Hematopoietic multipotent progenitor cell treated with erythropoietin and hydrocortisone succinate and interleukin-3 and kit ligand, for 15 days (in vitro differentiated cells): ENCODE measurements at regions not wholly inside any gene's neighbourhood (a gene's known extent, or its start where the extent isn't known, plus 50 kb on each side); places are given as distances from the start of the nearest gene placed in this dataset.
A peak's percentile ranks its signal among the peaks of the same experiment; 100 is the strongest.
"Not testable (repeated sequence)": the region's sequence is repeated elsewhere in the genome, so short reads cannot be mapped to it uniquely, and the experiment has no call there.

Source experiments
- DNase-seq: peaks from one replicate; pipeline ENCODE4 v3.0.0-alpha.2; 2015; ENCODE audit warnings: low spot score

- no peak for DNase-seq
These were observed 130.8 kb downstream of the DNAJB6 start for GRCh38 chr7:157467496-157468212.

- no peak for DNase-seq
These were observed 131.7 kb downstream of the DNAJB6 start for GRCh38 chr7:157468221-157469111.

DNA sequence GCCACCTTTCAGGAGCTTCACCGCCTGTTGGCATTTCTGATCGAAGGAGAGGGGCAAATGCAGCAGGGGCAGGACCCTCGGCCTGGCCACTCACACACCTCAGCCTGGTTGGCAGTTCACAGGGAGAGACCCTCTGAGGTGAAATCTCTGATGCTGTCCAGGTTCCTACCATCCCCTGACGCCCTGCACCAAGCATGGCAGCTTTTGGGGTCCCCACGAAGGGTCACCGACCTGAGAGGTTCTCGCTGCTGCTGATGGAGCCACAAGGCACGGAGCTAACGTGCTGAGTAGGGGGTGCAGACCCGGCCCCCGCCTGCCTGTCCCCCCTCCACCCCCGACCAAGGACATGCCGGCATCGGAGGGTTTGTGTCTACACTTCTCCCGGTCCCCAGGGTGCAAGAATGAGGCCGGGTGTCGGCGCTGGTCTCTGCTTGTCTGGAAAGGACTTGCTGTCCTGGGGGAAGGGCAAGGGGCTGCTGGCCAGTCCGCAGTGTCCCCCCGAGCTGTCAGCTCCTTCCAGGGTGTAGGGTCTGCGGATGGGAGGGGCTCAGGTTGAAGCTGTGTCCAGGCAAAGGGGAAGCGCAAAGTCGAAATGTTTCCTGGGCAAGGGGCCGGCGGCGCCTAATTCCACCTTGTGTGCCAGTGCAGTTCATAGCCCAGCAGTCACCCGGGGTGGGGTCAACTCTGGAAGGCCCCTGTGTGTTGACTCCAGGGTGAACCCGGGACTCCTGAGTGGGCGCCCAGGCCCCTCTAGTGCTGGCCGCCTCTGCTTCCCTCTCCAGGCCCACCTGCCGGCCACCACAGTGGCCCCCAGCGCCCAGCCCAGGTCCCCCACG, 132.6 kb downstream of the DNAJB6 start:
- no peak for DNase-seq

DNA sequence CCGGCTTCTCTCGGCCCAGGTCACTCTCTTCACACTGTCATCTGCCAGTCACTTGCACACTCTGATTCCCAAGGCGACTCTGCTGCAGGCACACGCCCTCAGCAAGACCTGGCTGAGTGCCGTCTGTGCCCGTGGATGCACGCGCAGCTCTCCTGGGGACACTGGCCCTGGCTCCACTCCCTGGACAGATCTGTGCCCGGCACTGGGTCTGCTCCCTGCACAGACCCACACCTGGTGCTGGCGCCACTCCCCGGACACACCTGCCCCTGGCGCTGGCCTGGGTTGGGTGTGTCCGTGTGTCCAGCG, 133.2 kb downstream of the DNAJB6 start:
- DNase-seq: no peak

GRCh38 chr7:157470701-157471131, 133.9 kb downstream of the DNAJB6 start:
- no peak for DNase-seq

- DNase-seq: no peak
These were observed 134.7 kb downstream of the DNAJB6 start for GRCh38 chr7:157471259-157472125.

DNA sequence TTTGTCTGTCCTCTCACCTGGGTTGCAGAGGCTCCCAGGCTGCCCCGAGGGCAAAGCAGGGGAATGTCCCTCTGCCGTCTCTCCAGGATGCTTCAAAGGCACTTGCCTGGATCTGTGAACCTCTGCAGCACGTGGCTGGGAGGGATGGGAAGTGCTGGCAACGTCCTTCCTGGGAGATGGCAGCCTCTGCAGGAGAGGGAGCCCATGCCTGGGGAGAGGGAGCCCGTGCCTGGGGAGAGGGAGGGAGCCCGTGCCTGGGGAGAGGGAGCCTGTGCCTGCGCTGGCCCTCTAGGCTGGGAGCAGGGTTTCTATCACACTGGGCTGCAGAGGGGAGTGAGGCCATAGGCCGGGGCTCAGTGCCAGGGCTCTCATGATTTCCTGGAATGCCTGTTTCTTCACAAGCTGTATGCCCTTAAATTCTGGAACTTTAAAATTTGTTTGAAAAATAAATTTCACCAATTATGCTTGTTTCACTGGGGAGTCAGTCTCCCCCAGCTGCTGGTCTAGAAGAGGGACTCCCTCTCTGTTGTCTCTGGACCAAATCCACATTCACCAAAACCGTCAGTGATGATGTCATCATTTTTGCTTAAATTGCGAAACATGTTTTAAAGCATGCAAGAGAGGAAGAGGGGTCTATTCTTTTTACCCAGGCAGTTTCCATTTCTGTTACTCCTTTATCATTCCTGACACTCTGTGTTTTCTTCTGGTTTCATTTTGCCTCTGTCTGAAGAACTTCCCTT, 135.7 kb downstream of the DNAJB6 start:
- DNase-seq: no peak

- DNase-seq: no peak
These were observed 136.3 kb downstream of the DNAJB6 start for GRCh38 chr7:157473051-157473569.

- peak; percentile 64 for DNase-seq
These were observed 137.9 kb downstream of the DNAJB6 start for GRCh38 chr7:157474685-157475084.

GRCh38 chr7:157475095-157475494, 138.3 kb downstream of the DNAJB6 start:
- no peak for DNase-seq

DNA sequence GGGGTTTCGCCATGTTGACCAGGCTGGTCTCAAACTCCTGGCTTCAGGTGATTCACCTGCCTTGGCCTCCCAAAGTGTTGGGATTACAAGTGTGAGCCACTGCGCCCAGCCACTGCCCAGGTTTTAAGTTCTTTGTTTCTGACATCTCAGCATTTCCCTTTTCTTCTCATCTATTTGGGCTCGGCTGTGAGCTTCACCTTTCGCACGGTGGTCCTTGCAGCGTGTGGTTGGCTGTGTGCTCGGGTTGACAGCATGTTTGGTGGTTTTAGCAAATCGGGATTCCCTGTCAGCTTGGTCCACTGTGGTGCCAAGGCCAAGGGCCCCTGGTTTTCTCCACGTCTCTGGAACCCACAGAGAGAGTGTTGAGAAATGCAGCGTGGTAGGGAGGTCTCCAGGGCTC, 138.8 kb downstream of the DNAJB6 start:
- no peak for DNase-seq

DNA sequence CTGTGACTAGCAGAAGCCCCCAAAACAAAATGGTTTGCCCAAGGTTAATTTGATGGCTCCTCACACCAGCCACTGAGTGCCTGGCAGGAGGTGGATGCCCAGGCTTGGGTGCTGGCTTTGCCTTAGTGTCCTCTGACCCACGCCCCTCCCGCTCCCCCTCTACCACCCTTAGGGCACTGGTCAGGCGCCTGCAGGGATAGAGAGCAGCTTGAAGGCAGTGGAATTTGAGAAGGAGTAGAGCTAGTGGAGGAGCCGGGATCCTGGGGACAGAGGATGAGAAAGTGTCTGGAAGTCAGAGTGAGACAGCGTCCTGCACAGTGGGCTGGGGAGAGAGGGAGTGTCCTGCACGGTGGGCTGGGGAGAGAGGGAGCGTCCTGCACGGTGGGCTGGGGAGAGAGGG, 139.4 kb downstream of the DNAJB6 start:
- DNase-seq: no peak

DNA sequence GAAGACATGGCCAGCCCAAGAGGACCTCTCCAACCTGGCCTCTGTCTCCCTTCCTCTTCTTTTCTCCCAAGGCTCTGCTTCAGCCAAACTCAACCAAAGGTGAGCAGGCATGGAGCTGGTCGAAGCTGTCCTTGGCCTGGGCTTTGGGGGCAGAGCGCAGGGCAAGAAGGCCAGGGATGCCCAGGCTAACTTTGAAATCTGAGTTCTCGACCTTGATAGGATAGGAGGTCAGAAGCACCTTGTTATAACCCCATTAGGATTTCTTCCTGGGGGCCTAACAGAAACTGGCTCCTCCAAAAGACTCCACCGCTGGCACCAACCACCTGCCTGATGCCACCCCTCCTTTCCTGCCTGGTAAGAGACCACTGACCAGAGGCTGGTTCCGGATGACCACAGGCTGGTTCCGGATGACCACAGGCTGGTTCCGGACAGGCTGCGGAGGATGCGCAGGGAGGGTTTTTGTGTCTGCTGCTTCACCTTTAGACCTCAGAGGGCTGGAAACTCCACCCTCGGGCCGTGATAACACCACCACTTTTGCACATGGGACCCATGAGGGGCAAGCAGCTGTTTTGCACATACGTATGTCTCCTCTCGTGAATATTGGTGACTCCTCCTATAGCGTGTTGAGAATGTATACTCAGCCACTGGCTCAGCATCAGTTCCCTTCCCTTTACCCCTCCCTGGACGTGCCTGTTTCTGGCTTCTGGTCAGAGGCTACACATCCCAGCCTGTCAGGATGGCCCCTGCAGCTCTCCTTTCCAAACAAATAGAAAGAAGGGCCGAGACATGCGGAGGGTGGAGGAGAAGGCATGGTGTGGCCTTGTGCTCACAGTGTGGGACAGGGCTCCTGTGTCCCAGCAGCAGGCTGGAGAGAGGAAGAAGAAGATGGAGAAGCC, 140.1 kb downstream of the DNAJB6 start:
- DNase-seq: no peak

GRCh38 chr7:157477550-157478212, 140.9 kb downstream of the DNAJB6 start:
- DNase-seq: no peak

GRCh38 chr7:157478611-157479010, 141.8 kb downstream of the DNAJB6 start:
- DNase-seq: not testable (repeated sequence)

GRCh38 chr7:157479326-157479725, 142.5 kb downstream of the DNAJB6 start:
- no peak for DNase-seq

DNA sequence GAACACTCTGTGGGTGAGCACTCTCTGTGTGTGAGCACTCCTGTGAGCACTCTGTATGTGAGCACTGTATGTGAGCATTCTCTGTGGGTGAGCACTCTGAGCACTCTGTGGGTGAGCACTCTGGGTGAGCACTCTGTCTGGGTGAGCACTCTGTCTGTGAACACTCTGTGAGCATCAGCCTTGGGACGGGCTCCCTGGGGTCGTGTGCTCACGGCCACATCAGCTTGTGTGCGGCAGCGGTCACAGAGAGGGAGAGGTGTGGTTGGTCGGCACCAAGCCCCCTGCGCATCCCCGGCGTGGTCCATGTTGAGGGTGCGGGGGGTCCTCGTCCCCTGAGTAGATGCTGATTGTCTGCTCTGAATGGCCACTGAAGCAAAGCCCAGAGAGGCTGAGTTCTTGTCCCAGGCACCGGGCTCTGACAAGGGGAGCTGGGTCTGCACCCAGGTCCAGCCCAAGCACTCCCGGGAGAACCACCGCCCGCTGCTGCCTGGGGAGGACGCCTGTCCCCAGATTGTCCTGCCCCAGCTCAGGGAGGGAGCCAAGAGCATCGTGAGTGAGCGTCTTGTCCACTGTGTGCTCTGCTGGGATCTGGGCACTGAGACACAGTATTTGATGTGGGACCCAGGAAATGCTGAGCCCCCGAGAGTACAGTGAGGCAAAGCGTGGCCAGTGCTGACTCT, 143.7 kb downstream of the DNAJB6 start:
- no peak for DNase-seq

GRCh38 chr7:157481389-157481788, 144.6 kb downstream of the DNAJB6 start:
- DNase-seq: no peak
